Stimulated activated CD8-positive, alpha-beta memory T cell treated with anti-CD3 and anti-CD28 coated beads, Interleukin-7, amount 100 ng/mL, for 48 hours (primary cell): ENCODE measurements at regions not wholly inside any gene's neighbourhood (a gene's known extent, or its start where the extent isn't known, plus 50 kb on each side); places are given as distances from the start of the nearest gene placed in this dataset.

Source experiments
- DNase-seq, 2 donors: peaks; one replicate each; pipeline ENCODE4 v3.0.0-alpha.2; 2020; ENCODE audit warnings: low read depth in 1 of 2; ENCODE audit errors: extremely low read depth in 1 of 2

DNA sequence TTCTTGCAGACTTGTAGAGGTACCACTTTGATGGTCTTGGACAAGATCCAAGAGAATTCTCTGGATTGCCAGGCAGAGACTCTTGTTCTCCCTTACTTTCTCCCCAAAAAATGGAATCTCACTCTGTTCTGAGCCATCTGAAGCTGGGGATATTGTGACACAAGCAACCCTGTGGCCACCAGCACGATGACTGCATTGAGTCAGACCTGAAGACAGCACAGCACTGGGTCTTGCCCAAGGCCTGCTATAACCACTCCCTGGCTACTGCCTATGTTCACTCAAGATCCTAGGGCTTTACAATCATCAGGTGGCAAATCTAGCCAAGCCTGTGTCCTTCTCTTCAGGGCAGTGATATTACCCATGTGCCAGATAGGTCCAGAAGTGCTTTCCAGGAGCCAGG is 202.5 kb upstream of the SERP2 start:
- no peak for DNase-seq

DNA sequence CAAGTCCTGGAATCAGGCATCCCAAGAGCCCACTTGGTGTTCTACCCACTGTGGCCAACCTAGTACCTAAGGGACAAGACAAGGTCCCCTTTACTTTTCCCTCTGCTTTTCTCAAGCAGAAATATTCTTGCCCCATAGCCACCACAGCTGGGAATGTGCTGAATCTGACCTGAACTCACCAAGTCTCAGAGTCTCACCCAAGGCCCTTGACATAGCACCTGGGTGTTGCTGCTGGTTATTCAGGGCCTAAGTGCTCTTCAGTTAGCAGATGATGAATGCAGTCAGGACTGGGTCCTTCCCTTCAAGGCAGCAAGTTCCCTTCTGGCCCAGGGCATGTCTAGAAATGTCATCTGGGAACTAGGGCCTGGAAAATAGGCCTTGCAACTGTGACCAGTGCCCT is 201.8 kb upstream of the SERP2 start:
- no peak for DNase-seq

DNA sequence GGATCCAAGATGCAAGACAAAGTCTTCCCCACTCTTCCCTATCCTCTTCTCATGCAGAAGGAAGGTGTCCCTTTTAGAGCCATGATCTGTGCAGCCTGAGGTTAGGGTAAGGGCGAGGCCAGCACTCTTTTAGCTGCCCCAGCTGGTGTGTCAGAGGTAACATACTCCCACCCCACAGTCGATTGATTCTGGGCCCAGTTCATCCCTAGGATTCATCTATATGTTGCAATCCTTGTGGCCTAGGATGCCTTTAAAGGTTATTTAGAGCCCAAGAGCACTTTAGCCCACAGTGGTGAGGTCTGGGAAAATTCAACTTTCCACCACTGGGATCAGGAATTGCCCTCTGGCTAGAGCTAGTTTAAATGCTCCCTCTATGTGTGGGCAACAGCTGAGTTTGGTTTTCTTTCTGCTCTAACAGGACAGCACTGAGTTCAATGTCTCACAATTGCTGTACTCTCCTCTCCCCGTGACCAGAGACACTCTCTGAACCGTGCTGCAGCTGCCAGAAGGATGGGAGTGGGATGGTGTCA is 201.3 kb upstream of the SERP2 start:
- no peak for DNase-seq

DNA sequence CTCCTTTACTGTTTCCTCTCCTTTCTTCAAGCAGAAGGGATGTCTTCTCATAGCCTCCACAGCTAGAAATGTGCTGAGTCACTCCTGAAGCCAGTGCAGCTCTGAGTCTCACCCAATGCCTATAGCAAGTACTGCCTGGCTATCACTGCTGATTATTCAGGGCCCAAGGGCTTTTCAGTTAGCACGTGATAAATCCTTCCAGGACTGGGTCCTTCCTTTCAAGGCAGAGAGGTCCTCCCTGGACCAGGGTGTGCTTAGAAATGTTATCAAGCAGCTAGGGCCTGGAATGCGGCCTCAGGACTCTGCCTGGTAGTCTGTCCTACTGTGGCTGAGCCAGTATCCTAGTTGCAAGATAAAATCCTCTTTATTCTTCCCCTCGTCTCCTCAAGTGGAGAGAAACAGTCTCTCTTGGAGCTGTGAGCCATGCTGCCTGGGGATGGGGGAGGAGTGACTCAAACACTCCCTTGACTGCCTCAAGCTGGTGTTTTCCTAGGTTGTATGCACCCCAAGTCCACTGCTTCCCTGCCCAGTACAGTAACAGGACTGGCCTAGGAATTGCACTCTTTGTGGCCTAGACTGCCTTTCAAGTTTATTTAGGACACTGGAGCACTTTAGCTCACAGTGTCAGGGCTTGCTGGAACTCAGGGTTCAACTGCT is 198.7 kb upstream of the SERP2 start:
- no peak for DNase-seq

- no peak for DNase-seq
Measured at GRCh38 chr13:44176173-44176572, 197.5 kb upstream of the SERP2 start.

DNA sequence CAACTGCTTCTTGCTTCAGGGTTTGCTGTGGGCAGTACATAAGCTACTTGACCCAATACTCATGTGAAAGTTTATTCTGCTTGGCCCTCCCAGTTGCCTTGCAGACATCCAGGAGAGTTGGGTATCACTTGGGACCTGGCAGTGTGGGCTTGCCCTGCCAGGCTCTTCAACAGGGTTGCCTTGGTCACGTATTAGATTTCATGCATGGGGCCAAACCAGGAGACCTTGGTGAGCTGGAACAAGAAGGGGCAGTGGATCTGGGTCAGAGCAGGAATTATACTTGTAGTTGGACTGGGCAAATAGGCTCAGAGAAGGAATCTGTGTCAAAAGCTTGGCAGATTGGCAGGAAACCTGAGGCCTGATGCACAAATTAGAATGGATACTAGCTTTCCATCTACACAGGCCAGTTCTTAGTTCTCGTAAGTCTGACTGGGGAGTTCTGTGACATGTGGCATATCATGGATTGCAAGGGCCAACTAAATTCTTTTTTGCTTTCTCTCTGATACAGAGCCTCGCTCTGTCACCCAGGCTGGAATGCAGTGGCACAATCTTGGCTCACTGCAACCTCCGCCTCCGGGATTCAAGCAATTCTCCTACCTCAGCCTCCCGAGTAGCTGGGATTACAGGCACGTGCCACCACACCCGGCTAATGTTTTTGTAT is 192.6 kb upstream of the SERP2 start:
- no peak for DNase-seq

DNA sequence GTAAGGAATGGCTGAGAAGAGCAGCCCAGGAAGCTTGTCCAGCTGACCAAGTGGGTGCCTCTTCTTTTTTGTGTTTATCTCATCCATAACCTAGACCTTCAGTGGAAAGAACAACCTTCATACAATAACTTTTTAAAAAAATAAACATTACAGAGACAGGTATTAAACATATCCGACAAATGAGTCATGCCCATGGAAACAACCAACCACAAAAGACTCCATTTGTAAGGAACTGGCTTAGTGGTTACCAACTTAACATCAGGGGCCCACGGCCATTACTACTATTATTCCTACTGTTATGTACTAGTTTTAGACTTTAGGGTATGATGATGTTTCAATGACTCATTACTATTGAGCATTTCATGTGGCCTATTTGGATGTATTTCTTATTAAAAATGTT is 191.7 kb upstream of the SERP2 start:
- no peak for DNase-seq

DNA sequence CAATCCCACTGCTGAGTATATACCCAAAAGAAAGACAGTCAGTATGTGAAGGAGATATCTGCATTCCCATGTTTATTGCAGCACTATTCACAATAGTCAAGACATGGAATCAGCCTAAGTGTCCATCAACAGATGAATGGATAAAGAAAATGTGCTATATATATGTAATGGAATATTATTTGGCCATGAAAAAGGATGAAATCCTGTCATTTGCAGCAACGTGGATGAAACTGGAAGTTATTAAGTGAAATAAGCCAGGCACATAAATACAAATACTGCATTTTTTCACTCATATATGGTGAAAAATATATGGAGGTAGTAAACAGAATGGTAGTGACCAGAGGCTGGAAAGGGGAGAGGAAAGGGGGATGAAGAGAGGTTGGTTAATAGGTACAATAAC is 188.9 kb upstream of the SERP2 start:
- DNase-seq, result no peak

- DNase-seq, result no peak
Measured at GRCh38 chr13:44188257-44188656, 185.4 kb upstream of the SERP2 start.

DNA sequence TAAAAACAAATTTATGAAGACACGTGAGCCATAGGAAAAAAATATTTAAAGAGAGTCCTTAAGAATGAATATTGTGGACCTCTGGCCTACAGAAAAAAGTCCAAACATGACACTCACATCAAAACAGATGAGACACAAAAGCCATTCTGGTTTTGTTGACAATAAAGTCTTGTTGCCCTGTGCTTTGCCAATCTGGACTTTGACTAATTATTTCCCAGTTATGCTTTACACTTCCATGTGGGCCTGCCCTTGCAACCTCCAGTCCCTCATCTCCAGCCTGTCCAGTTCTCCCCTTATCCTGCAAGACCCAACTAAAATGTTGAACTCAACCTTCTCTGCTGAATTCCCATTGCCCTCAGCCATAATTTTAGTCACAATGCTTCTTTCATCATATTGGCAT is 184.5 kb upstream of the SERP2 start:
- no peak for DNase-seq

- no peak for DNase-seq
Measured at GRCh38 chr13:44191103-44191502, 182.5 kb upstream of the SERP2 start.

DNA sequence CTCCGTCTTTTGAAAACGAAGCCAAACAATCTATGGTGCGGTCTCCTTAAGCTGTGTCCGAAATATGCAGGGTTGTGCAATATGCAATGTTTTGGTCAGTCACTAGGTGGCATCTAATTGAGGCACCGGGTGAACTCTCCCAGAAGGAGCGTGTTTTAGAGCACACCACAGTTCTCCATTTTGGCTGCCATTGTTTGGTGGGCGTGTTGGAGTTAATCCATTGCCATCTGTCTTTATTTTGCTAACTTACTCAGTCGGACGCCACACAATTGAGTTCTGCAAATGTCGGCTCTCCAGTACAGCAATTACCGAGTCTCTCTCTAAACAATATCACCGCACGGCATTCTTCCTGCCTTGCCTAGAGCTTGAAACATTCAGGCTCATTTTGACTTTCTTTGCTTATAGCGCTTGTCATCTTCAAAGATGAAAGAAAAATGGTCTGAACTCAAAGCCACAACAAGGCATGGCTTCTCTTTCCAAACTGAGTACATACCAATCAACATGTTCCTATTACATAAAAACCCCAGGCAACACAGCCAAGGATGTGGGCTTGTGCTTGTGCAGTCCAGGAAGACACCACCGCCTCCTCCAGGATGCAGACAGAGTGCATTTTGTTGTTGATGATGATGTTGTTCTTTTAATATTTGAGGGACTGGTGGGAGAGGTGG is 182.0 kb upstream of the SERP2 start:
- no peak for DNase-seq

DNA sequence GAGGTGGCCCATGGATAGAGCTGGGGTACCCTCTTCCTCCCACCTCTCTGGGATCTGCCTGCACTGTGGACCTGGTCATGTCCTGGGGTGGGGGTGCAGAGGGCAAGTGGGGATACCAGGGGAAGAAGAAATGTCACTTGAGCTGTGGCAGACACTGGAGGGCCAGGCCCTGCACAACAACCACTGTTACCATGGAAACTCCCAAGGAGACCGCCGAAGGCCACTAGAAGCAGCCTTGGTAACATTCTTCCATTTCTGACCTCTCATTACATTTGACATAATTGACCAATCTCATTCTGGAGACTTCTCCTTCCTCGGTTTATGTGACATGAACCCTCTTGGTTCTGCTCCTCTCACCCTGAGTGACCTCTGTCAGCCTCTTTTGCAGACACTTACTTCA is 179.9 kb upstream of the SERP2 start:
- DNase-seq, result no peak

DNA sequence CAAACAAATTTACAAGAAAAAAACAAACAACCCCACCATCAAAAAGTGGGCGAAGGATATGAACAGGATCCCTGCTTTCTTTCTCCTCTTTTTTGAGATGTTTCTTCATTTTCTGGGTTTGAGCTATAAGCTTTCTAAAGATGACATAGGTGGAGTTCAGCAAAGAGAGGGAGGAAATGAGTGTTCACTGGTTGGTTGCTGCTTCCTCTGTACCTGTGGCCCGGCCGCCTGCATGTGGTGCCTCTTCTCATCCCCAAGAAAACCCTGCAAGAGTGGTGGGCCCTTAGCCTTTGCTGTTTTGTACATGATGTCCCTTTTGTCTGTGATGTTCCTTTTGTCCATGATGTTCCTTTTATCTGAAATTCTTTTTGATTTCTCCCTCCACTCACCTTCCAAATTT is 178.4 kb upstream of the SERP2 start:
- no peak for DNase-seq

- no peak for DNase-seq
Measured at GRCh38 chr13:44196196-44196751, 177.3 kb upstream of the SERP2 start.

GRCh38 chr13:44197791-44198770 is 175.5 kb upstream of the SERP2 start:
- peak in 1 of 2 donors; percentile 34 for DNase-seq

GRCh38 chr13:44198826-44199225 is 174.8 kb upstream of the SERP2 start:
- DNase-seq, result no peak

GRCh38 chr13:44199627-44200207 is 173.9 kb upstream of the SERP2 start:
- no peak for DNase-seq

DNA sequence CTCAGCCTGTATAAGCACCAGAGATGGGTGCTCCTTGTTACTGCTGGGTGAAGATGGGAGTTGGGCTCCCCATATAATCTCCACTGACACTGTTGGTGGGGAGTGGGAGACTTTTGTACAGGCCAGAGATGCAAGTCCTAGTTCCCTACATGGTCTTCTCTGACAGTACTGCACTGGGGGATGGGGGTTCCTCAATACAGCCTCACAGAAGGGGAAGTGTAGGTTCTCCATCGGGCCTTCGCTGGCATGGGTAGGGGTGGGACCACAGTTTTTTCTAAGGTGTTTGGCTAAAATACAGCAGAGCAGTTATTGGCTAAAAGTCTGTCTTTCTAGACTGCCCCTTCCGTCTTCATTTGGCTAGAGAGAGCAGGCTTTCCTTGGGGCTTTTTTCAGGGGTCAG is 167.2 kb upstream of the SERP2 start:
- no peak for DNase-seq

DNA sequence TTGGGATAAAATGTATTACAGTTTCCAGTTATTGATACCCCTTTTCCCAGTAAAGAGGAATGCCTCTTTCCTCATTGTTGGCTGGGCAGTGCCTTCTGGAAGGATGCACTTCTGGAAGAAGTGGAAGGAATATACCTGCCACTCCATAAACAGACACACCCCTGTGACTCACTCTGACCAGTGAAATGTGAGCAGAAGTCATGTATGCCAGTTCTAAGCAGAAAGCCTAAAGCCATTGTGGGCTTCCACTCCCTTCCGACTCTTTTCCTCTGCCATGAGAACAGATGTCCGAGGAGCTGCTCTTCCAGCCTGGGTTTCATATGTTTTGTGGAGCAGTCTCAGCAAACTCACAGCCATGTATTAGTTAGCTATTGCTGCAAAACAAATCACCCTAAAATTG is 166.1 kb upstream of the SERP2 start:
- DNase-seq, result no peak
